ENCODE measurements at regions not wholly inside any gene's neighbourhood (a gene's known extent, or its start where the extent isn't known, plus 50 kb on each side); places are given as distances from the start of the nearest gene placed in this dataset.

GRCh38 chr6:25103603-25104002 is 167.8 kb upstream of the RIPOR2 start:
- no peak for DNase-seq
- H3K4me1 ChIP-seq (ENCODE audit: control insufficient read depth, insufficient read depth, low read length), result no peaks in the 10 kb centered on the region
- H3K9me3 ChIP-seq (ENCODE audit: control insufficient read depth, low read length), result no peaks in the 10 kb centered on the region
- H3K36me3 ChIP-seq (ENCODE audit: control insufficient read depth, insufficient read depth, low read length), result no peaks in the 10 kb centered on the region
- H3K4me3 ChIP-seq (ENCODE audit: low read length), result no peak overlapping the region
- Mint-ChIP-seq H3K4me1 (peaks cover 4% of the 10 kb centered on the region), H3K36me3 (ENCODE audit: low read depth) (no peaks in the 10 kb centered on the region), H3K9me3 (no peaks in the 10 kb centered on the region), H3K27ac (no peak overlapping the region), H3K27me3 (ENCODE audit: insufficient read depth) (peaks cover 8% of the 10 kb centered on the region), H3K4me3 (no peak overlapping the region)
- 83 to 89% methylated on average over 2 to 3 of the region's 3 CpGs for WGBS, 2 experiments (ENCODE audit: insufficient coverage in 1 of 2, insufficient read length in 1 of 2)
- TF ChIP-seq CTCF (conservative IDR thresholded peaks at IDR 0.05), result no peak
- peaks cover 8% of the 10 kb centered on the region for H3K27me3 ChIP-seq (ENCODE audit: control insufficient read depth, insufficient read depth, low read length, poor library complexity, severe bottlenecking)
- no peak overlapping the region for H3K9ac ChIP-seq (ENCODE audit: extremely low read depth, low read length, poor library complexity, severe bottlenecking)
- no peak overlapping the region for H3K27ac ChIP-seq (ENCODE audit: low read depth, low read length)

- Mint-ChIP-seq H3K4me1 (peaks cover 4% of the 10 kb centered on the region), H3K36me3 (ENCODE audit: low read depth) (no peaks in the 10 kb centered on the region), H3K27ac (no peak overlapping the region), H3K4me3 (no peak overlapping the region), H3K27me3 (ENCODE audit: insufficient read depth) (peaks cover 2% of the 10 kb centered on the region), H3K9me3 (no peaks in the 10 kb centered on the region)
- Histone ChIP-seq H3K9ac (ENCODE audit: extremely low read depth, low read length, poor library complexity, severe bottlenecking) (no peak overlapping the region), H3K27ac (ENCODE audit: low read depth, low read length) (no peak overlapping the region), H3K9me3 (ENCODE audit: control insufficient read depth, low read length) (no peaks in the 10 kb centered on the region), H3K4me1 (ENCODE audit: control insufficient read depth, insufficient read depth, low read length) (no peaks in the 10 kb centered on the region), H3K27me3 (ENCODE audit: control insufficient read depth, insufficient read depth, low read length, poor library complexity, severe bottlenecking) (no peaks in the 10 kb centered on the region), H3K4me3 (ENCODE audit: low read length) (no peak overlapping the region), H3K36me3 (ENCODE audit: control insufficient read depth, insufficient read depth, low read length) (no peaks in the 10 kb centered on the region)
- TF ChIP-seq CTCF (conservative IDR thresholded peaks at IDR 0.05), result no peak
- DNase-seq, result no peak
- 88 to 89% methylated on average over 4 to 7 of the region's 7 CpGs for WGBS, 2 experiments (ENCODE audit: insufficient coverage in 1 of 2, insufficient read length in 1 of 2)
Observed at GRCh38 chr6:25105070-25105925, 169.5 kb upstream of the RIPOR2 start.

GRCh38 chr6:25107218-25107617 is 171.5 kb upstream of the RIPOR2 start:
- 89 to 96% methylated on average over 1 to 2 of the region's 2 CpGs for WGBS, 2 experiments (ENCODE audit: insufficient coverage in 1 of 2, insufficient read length in 1 of 2)
- H3K36me3 ChIP-seq (ENCODE audit: control insufficient read depth, insufficient read depth, low read length), result no peaks in the 10 kb centered on the region
- no peak overlapping the region for H3K4me3 Mint-ChIP-seq
- H3K4me3 ChIP-seq (ENCODE audit: low read length), result no peak overlapping the region
- H3K27me3 Mint-ChIP-seq (ENCODE audit: insufficient read depth), result no peaks in the 10 kb centered on the region
- H3K4me1 Mint-ChIP-seq, result peaks cover 4% of the 10 kb centered on the region
- TF ChIP-seq CTCF (conservative IDR thresholded peaks at IDR 0.05), result no peak
- H3K9me3 ChIP-seq (ENCODE audit: control insufficient read depth, low read length), result no peaks in the 10 kb centered on the region
- no peaks in the 10 kb centered on the region for H3K9me3 Mint-ChIP-seq
- H3K27me3 ChIP-seq (ENCODE audit: control insufficient read depth, insufficient read depth, low read length, poor library complexity, severe bottlenecking), result no peaks in the 10 kb centered on the region
- no peak overlapping the region for H3K27ac Mint-ChIP-seq
- H3K9ac ChIP-seq (ENCODE audit: extremely low read depth, low read length, poor library complexity, severe bottlenecking), result no peak overlapping the region
- no peak for DNase-seq
- no peak overlapping the region for H3K27ac ChIP-seq (ENCODE audit: low read depth, low read length)
- no peaks in the 10 kb centered on the region for H3K4me1 ChIP-seq (ENCODE audit: control insufficient read depth, insufficient read depth, low read length)
- no peaks in the 10 kb centered on the region for H3K36me3 Mint-ChIP-seq (ENCODE audit: low read depth)
